ENCODE measurements at regions not wholly inside any gene's neighbourhood (a gene's known extent, or its start where the extent isn't known, plus 50 kb on each side); places are given as distances from the start of the nearest gene placed in this dataset.

DNA sequence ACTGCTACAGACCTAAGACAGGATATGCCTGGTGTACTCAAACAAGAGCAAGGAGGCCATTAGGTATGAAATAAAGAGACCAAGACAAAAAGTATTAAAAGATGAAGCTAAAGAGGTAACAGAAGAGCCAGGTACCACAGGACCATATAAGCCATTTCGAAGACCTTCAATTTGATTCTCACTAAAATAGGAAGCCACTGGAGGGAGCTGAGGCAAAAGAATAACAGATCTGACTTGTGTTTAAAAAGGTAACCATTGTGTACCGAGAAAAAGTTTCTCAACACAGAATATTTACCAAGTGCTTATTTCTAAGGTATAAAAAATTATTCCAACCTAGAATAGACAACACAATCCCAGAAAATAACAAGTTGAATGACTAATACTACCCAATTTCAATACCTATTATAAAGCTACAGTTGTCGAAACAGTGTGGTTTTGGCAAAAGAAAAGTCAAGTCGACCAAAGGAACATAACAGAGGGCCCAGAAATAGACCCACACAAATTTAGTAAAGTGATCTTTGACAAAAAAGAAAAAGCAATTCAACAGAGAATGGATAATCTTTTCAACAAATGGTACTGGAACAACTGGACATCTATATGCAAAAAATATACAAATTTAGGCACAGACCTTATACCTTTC is 125.3 kb upstream of the DST start:
- Mint-ChIP-seq H3K27me3 (ENCODE audit: low read depth) (no peaks in the 10 kb centered on the region; the same call in 1 of the 2 replicates), H3K27ac (peak overlapping the region in 2 of 3 experiments; percentile 1 to 58; a peak in 5 of 7 replicates), H3K36me3 (ENCODE audit: insufficient read depth in 1 of 3, low read depth in 3 of 3) (no peaks in the 10 kb centered on the region), H3K9me3 (no peaks in the 10 kb centered on the region), H3K4me1 (peaks cover 46 to 50% of the 10 kb centered on the region in 2 experiments), H3K4me3 (no peak overlapping the region)
- Histone ChIP-seq H3K79me1 (ENCODE audit: insufficient read depth, low read depth, low read length, poor library complexity, severe bottlenecking) (no peaks in the 10 kb centered on the region), H3K4me1 (ENCODE audit: insufficient read depth, low read length) (peaks cover 9% of the 10 kb centered on the region; the same call in 1 of the 2 replicates), H2BK20ac (ENCODE audit: low read depth, low read length, poor library complexity, severe bottlenecking) (no peak overlapping the region), H3K9me3 (ENCODE audit: control insufficient read depth, low read depth, low read length) (no peaks in the 10 kb centered on the region), H2BK12ac (ENCODE audit: insufficient read length, low read depth, low read length) (no peak overlapping the region), H3K27ac (ENCODE audit: insufficient read length, low read depth, low read length) (no peak overlapping the region), H4K91ac (ENCODE audit: insufficient read length, low read depth, low read length) (no peak overlapping the region), H2AK5ac (ENCODE audit: insufficient read length, low read length) (no peak overlapping the region), H2BK15ac (ENCODE audit: low read depth, low read length) (no peak overlapping the region), H3K56ac (ENCODE audit: insufficient read length, low read depth, low read length) (no peak overlapping the region), H4K5ac (ENCODE audit: insufficient read length, low read depth, low read length) (no peak overlapping the region), H3K4me2 (ENCODE audit: insufficient read depth, insufficient read length, low read length) (no peak overlapping the region), H3K9ac (ENCODE audit: extremely low read depth, insufficient read length, low read length) (no peak overlapping the region), H2AFZ (ENCODE audit: low read length) (no peak overlapping the region), H3K27me3 (ENCODE audit: insufficient read depth, low read length) (no peaks in the 10 kb centered on the region), H3K4ac (ENCODE audit: low read depth, low read length) (no peak overlapping the region), H3K23ac (ENCODE audit: insufficient read length, low read depth, low read length) (no peak overlapping the region), H3K14ac (ENCODE audit: insufficient read depth, low read length) (no peak overlapping the region), H3K23me2 (ENCODE audit: insufficient read length, low read depth, low read length, poor library complexity, severe bottlenecking) (no peaks in the 10 kb centered on the region), H2BK5ac (ENCODE audit: insufficient read length, low read length) (no peak overlapping the region), H3T11ph (ENCODE audit: low read length) (no peak overlapping the region), H3K79me2 (ENCODE audit: insufficient read depth, low read length) (peaks cover 15% of the 10 kb centered on the region), H4K20me1 (ENCODE audit: control insufficient read depth, insufficient read depth, insufficient read length) (no peaks in the 10 kb centered on the region), H3K18ac (ENCODE audit: insufficient read length, low read depth, low read length) (no peak overlapping the region), H2BK120ac (ENCODE audit: low read depth, low read length, poor library complexity, severe bottlenecking) (no peak overlapping the region), H4K8ac (replicated peaks; ENCODE audit: insufficient read length, low read depth, low read length) (no peak overlapping the region)
- TF ChIP-seq, protein P1, sequence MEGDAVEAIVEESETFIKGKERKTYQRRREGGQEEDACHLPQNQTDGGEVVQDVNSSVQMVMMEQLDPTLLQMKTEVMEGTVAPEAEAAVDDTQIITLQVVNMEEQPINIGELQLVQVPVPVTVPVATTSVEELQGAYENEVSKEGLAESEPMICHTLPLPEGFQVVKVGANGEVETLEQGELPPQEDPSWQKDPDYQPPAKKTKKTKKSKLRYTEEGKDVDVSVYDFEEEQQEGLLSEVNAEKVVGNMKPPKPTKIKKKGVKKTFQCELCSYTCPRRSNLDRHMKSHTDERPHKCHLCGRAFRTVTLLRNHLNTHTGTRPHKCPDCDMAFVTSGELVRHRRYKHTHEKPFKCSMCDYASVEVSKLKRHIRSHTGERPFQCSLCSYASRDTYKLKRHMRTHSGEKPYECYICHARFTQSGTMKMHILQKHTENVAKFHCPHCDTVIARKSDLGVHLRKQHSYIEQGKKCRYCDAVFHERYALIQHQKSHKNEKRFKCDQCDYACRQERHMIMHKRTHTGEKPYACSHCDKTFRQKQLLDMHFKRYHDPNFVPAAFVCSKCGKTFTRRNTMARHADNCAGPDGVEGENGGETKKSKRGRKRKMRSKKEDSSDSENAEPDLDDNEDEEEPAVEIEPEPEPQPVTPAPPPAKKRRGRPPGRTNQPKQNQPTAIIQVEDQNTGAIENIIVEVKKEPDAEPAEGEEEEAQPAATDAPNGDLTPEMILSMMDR (conservative IDR thresholded peaks at IDR 0.05) = peak; percentile 32; the same call in 2 of the 3 replicates
- DNase-seq = no peak
- WGBS (ENCODE audit: extremely low coverage, insufficient read length, low lambda C conversion rate) = no CpG with 5 or more reads among the region's 4 CpGs
